ENCODE measurements at regions not wholly inside any gene's neighbourhood (a gene's known extent, or its start where the extent isn't known, plus 50 kb on each side); places are given as distances from the start of the nearest gene placed in this dataset.
"Not testable (repeated sequence)": the region's sequence is repeated elsewhere in the genome, so short reads cannot be mapped to it uniquely, and the experiment has no call there.

GRCh38 chr2:133888107-133888506 lies 319.8 kb upstream of the NCKAP5 start:
- DNase-seq = no peak

DNA sequence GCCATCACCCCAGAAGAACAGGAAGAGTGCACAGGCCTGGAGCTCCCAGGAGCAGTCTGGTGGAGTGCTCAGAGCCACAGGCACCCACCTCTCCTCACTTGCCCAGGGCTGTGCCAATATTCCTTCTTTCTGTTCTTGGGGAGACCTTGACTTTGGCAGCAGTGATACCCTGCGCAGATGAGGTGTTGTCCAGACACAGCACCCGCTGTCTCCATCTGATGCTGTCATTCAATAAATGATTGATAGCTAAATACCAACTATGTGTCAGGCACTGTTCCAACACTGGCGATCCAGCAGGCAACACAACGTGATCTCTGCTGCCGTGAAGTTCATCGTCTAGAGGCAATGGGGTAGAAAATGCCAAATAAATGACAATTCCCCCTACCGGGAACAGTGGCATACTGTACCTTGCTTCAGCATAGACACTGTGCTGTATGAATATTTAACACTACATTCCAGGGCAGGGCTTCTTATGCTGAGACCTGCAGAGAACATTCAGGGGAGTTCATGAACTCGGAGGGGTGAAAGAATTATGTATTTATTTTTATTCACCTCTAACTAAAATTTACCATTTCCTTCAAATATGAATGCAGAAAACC lies 320.5 kb upstream of the NCKAP5 start:
- DNase-seq = no peak

DNA sequence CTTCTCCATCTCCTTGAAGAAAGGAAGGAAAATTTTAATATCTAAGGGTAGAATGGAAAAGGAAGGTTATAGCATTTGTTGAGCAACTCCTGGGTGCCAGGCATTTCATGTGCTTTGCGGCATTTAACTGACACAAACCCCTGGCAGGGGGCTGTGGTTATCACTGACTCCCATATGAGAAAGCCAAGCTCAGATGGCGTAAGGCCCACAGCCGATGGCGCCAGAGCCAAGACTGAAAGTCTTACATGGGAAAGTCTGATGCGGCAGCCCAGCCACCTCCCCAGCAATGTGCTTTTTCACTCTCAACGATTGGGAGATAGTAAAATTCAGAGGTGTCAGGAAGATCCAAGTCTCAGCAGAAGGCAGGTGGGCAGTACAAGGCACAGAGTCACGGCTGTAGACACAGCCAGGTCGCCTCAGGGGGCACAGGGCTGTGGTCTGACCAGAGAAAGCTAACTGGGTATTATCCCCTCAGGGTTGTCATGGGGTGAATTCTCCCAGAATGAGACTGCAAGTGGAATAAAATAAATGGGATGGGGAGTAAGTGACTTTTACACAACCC lies 324.2 kb upstream of the NCKAP5 start:
- no peak for DNase-seq

- DNase-seq = no peak
Observed at GRCh38 chr2:133894429-133894828, 326.2 kb upstream of the NCKAP5 start.

GRCh38 chr2:133897838-133898237 lies 329.6 kb upstream of the NCKAP5 start:
- DNase-seq = not testable (repeated sequence)

DNA sequence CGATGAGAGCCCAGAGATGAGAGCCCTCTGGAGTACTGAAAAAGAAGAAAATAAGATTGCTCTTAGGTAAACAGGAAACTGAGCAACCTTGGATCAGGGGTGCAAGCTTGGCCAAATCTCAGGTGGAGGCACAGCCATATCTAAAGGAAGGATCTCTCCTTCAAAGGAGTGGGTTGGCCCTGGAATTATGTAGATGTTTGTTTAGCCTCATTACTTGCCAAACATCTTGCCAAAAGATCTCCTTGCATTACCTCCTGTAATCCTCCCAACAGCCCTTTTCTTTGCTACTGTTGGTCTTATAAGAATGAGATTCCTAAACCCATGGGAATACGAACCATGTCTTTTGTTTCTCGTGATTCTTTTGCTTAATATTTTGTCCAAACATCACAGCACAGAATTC lies 332.6 kb upstream of the NCKAP5 start:
- no peak for DNase-seq

DNA sequence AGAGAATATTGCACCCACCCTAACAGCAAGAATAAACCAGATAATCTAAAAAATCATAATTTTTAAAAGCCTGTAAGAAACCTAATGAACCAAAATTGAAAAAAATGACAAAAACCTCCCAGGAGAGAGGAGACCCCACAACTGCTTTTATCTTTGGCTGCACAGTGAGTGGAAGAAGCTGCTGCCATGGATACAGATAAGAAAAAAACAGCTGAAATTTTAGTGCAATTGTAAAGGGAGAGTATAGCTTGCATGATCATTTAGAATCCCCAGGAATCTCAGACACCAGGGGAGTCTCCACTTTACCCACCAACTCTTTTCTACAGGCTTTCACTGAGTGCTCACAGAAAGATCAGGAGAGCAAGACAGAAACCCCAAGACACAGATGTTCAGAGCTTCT lies 338.1 kb upstream of the NCKAP5 start:
- DNase-seq = no peak

DNA sequence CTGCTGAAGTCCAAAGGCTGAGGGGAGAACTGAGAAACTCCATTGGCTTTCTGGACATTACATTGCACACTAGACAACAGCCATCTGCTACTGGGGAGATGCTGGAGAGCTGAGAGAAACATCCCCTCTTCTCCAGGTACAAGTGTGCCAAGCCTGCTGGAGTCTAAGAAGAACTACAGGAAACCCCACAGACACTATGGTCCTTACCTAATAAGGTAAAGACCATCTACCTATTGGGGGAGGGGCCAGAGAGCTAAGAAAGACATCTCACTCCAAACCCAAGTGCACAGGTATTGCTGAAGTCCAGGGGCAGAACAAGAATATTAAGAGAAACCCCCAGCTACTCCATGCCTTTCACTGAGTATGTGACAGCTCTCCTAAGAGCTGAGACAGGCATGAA lies 338.7 kb upstream of the NCKAP5 start:
- no peak for DNase-seq

DNA sequence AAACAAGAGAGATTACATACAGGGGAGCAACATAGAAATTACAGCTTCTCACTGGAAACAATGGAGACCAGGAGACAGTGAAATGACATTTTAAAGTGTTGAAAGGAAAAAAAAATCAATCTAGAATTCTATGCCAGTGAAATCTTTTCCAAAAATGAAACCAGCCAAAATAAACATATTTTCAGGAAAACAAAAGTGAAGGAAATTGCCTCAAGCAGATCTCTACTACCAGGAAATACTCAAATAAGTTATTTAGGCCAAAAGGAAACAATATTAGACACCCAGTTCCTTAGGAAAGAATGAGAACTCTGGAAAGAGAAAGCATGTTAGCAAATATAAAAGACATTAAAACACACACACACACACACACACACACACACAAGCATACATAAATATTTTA lies 339.9 kb upstream of the NCKAP5 start:
- DNase-seq = no peak

DNA sequence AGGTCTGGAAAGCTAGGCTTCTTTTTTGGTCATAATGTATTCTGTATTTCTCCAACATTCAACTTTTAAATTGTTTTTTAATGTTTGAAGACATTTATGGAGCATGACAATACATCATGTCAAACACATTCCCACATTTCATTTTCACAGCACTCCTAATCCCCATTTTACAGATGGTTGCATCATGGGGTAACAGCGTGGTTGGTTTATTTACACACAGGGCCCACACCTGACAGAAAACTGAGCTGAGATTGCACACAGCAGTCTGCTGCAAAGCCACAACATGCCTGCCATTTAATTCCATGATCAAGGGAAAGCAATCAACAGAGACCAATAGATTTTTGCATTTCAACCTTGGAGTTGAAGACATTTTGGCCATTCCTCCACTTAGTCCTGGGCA lies 335.7 kb upstream of the MGAT5 start:
- no peak for DNase-seq

- no peak for DNase-seq
Observed at GRCh38 chr2:133919285-133919684, 334.6 kb upstream of the MGAT5 start.

DNA sequence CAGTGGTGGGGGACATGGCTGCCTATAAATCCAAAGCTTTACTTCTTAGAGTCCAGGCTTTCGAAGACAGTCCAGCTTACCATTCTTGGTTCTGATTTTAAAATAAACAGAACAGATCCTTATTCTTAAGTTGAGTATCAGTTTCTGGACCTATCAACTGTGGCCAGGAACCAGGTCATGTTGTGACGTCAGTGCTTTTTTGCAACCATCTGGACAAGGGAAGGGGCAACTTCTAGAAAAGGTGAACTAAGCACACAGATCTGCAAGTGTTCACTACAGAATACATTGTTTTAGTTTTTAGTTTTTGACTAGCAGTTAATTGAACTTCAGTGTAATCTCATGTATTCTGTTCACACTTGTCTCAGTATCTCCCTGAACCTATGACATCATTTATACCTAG lies 326.0 kb upstream of the MGAT5 start:
- no peak for DNase-seq

GRCh38 chr2:133936096-133936495 lies 317.8 kb upstream of the MGAT5 start:
- DNase-seq = no peak

GRCh38 chr2:133936601-133937000 lies 317.3 kb upstream of the MGAT5 start:
- DNase-seq = no peak

GRCh38 chr2:133937669-133938068 lies 316.2 kb upstream of the MGAT5 start:
- no peak for DNase-seq

GRCh38 chr2:133940134-133940533 lies 313.7 kb upstream of the MGAT5 start:
- DNase-seq = no peak

- DNase-seq = no peak
Observed at GRCh38 chr2:133941666-133942065, 312.2 kb upstream of the MGAT5 start.

GRCh38 chr2:133942398-133942797 lies 311.5 kb upstream of the MGAT5 start:
- no peak for DNase-seq

DNA sequence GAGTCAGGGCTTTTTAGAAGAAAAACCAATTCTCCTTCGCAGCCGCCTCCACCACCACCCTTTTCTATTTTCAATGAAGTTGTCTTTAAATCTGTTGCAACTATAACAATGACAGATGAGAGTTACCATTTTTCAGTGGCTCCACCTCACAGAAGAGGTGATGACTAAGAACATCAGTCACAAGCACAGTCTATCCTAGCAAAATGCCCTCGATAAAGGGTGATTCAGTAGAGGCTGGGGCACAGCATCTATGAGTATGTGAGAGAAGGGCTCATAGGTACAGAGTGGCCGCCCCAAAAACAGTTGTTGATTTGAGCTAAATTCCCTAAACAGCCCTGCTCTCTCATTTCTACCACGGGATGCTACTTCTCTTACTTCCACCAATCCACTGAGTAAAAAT lies 310.8 kb upstream of the MGAT5 start:
- DNase-seq = no peak

DNA sequence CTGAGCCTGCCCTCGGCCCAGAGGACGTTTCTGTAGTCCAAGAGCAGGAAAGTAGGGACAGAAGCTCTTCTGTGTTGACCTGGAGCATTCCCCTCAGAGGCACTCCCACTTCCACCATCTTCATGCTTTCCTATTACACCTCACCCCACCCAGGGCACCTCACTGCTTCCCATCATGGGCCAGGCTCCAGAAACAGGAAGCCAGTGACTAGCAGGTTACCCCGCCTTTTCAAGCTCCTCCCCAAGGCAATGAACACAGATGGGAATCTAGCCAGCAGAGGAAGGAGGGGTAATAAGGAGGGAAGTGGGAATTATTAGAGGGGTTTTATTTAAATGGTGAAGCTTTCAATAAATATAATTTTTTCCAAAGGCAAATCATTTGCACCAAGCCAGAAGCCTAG lies 308.8 kb upstream of the MGAT5 start:
- no peak for DNase-seq

DNA sequence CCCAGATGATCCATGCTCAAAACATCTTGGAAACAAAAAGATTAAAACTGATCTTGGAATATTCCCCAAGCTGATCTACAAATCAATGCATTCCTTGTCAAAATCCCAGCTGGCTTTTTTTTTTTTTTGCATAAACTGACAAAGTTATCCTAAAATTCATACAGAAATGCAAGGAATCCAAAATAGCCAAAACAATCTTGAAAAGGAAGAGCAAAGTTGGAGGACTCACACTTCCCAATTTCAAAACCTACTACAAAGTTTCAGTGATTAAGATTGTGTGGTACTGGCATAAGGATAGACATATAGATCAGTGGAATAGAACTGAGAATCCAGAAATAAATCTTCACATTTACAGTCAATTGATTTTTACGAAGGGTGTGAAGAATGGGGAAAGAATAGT lies 306.8 kb upstream of the MGAT5 start:
- DNase-seq = no peak

DNA sequence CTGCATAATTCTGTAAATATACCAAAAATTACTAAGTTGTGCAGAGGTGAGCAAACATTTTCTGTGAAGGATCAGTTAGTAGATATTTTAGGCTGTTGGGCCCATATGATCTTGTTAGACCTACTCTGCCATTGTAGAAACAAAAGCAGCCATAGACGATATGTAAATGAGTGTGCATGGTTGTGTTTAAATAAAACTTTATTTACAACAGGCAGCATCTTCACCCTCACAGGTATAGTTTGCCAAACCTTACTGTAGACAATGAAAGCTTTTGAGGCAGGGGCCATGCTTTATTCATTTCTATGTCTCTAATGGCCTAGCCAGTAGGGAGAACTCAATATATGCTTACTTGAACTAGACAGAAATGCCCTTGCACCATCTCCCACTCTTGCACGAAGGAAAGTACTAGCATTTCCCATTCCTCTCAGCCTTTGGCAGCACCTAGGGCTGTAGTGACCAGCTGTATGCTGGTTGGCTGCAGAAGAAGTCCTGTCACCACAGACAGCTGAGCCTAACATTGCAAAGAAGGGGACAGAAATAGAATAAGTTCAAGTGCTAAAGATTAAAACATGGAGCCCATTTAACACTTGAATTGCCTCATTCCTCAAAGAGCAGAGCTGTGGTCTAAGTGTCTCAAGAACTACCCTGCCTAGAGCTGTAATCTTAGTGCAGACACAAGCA lies 305.1 kb upstream of the MGAT5 start:
- no peak for DNase-seq

- no peak for DNase-seq
Observed at GRCh38 chr2:133949595-133949994, 304.3 kb upstream of the MGAT5 start.

DNA sequence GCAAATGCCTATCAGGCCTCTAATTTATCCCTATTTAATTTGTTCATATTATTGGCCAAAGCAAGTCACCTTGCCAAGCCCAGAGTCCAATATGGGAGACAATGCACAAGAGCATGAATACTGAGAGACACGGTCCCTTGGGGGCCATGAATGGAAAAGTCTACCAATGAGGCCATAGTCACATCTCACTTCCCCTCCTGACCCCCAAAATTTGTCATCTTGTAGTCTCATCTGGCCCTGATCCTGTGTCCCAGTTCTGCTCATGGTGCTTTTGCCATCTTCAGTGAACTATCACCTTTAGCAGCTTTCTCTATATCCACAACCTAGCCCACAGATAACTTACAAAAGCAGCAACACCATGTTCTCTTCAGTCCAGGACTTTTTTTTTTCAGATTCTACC lies 302.7 kb upstream of the MGAT5 start:
- DNase-seq = no peak

DNA sequence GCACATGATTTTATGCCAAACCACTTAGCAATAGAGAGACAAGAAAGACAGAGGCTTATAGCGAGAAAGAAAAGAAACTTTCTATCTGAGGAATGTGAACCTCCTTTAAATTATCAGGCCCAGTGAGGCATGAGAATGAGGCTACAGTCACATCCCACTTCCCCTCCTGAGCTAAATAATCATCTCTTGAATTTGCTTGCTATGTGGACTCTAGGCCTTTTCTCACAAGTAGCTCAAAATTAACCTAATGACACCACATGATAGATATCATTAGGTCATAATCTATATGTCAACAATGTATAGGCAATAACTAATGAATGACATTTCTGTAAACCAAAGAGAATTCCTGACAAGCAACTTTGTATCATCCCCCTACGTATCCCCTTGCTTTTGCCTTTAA lies 301.5 kb upstream of the MGAT5 start:
- DNase-seq = no peak

All from CD4-positive, alpha-beta T cell treated with Interleukin-21 for 1 hour (primary cell).